GM19468 (cell line): ENCODE measurements at regions not wholly inside any gene's neighbourhood (a gene's known extent, or its start where the extent isn't known, plus 50 kb on each side); places are given as distances from the start of the nearest gene placed in this dataset.

Experiments used
- ATAC-seq: cut with Tn5 transposase; IDR thresholded peaks from one replicate; pipeline ENCODE4 v1.9.1; 2021; ENCODE audit warnings: mild to moderate bottlenecking, moderate library complexity, moderate number of reproducible peaks; ENCODE audit not compliant: unreplicated experiment; ENCODE audit errors: extremely low read depth

GRCh38 chr14:34354556-34354955, 107.5 kb downstream of the SPTSSA start:
- no peak for ATAC-seq

GRCh38 chr14:34350903-34351302, 111.1 kb downstream of the SPTSSA start:
- no peak for ATAC-seq

- no peak for ATAC-seq
Measured at GRCh38 chr14:34348592-34348991, 113.4 kb downstream of the SPTSSA start.

GRCh38 chr14:34347683-34348082, 114.4 kb downstream of the SPTSSA start:
- ATAC-seq: no peak

GRCh38 chr14:34345718-34346465, 116.1 kb downstream of the SPTSSA start:
- no peak for ATAC-seq

GRCh38 chr14:34344318-34344717, 117.7 kb downstream of the SPTSSA start:
- ATAC-seq: no peak

- ATAC-seq: no peak
Measured at GRCh38 chr14:34340025-34340625, 121.9 kb downstream of the SPTSSA start.

GRCh38 chr14:34338056-34338455, 124.0 kb downstream of the SPTSSA start:
- no peak for ATAC-seq

- no peak for ATAC-seq
Measured at GRCh38 chr14:34336501-34336900, 125.5 kb downstream of the SPTSSA start.

- ATAC-seq: no peak
Measured at GRCh38 chr14:34335968-34336367, 126.1 kb downstream of the SPTSSA start.

GRCh38 chr14:34334329-34334728, 127.7 kb downstream of the SPTSSA start:
- ATAC-seq: no peak

- peak; percentile 74 for ATAC-seq
Measured at GRCh38 chr14:34331728-34332623, 130.1 kb downstream of the SPTSSA start.

- ATAC-seq: no peak
Measured at GRCh38 chr14:34330846-34331245, 131.2 kb downstream of the SPTSSA start.

GRCh38 chr14:34329301-34329700, 132.7 kb downstream of the SPTSSA start:
- no peak for ATAC-seq

GRCh38 chr14:34328178-34328577, 133.9 kb downstream of the SPTSSA start:
- ATAC-seq: no peak

GRCh38 chr14:34325493-34325892, 136.5 kb downstream of the SPTSSA start:
- ATAC-seq: no peak

GRCh38 chr14:34324363-34324795, 137.7 kb downstream of the SPTSSA start:
- ATAC-seq: no peak

GRCh38 chr14:34322940-34323418, 139.1 kb downstream of the SPTSSA start:
- ATAC-seq: no peak

- no peak for ATAC-seq
Measured at GRCh38 chr14:34319140-34319539, 142.9 kb downstream of the SPTSSA start.

- ATAC-seq: no peak
Measured at GRCh38 chr14:34318014-34318413, 144.0 kb downstream of the SPTSSA start.

- no peak for ATAC-seq
Measured at GRCh38 chr14:34310724-34311123, 151.3 kb downstream of the SPTSSA start.
